ENCODE measurements at regions not wholly inside any gene's neighbourhood (a gene's known extent, or its start where the extent isn't known, plus 50 kb on each side); places are given as distances from the start of the nearest gene placed in this dataset.
"Not testable (repeated sequence)": the region's sequence is repeated elsewhere in the genome, so short reads cannot be mapped to it uniquely, and the experiment has no call there.

DNA sequence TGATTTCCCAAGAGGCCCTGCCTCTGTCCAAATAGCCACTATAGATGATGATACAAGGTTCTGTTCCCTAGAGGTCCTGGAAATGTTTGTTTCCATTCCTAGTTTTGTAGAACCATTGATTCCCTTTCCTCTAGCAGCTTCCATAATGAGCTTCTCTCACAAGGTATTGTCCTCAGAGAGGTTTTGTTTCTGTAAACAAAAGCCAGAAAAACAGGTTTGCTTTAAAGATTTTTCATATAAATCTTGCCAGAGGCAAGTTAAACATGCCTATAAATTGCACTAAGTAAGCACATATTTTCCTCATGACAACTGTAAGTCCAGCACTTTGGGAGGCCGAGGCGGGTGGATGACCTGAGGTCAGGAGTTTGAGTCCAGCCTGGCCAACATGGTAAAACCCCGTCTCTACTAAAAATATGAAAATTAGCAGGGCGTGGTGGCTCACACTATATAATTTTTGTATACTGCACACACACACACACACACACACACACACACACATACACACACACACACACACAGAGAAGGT lies 1787.7 kb downstream of the EFNA5 start:
- in situ Hi-C loops (cut with HindIII; ENCODE audit: low pct_unique_long_range_greater_than_20kb, low sequenced_read_pairs): no loop called here
- TF ChIP-seq JUND (IDR thresholded peaks at IDR 0.05; ENCODE audit: low read depth): peak; percentile 66
- peak; percentile 20 to 94 for DNase-seq (ENCODE audit: low read depth in 1 of 2, low spot score in 1 of 2)

DNA sequence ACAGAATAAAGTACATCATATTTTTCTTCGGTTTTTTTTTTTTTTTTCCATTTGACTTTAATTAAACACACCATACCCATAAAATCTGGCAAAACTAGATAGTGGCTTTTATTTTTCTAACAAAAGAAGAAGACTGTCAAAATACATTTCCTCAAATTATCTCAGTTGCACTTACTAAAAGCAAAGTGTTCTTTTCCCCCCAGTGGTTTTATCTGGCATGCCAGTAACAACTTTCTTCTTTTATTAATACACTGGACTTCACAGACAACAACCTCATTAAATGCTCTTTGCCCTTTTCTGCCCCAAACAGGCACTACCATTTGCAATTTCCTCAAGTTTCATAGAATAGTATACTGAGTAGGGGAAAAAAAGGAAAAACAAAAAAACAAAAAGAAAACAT lies 1792.3 kb downstream of the EFNA5 start:
- TF ChIP-seq JUND (IDR thresholded peaks at IDR 0.05; ENCODE audit: low read depth): no peak
- no peak for DNase-seq (ENCODE audit: low read depth in 1 of 2, low spot score in 1 of 2)
- in situ Hi-C loops (cut with HindIII; ENCODE audit: low pct_unique_long_range_greater_than_20kb, low sequenced_read_pairs): no loop called here

- no peak for TF ChIP-seq JUND (IDR thresholded peaks at IDR 0.05; ENCODE audit: low read depth)
- peak; percentile 13 to 41 for DNase-seq (ENCODE audit: low read depth in 1 of 2, low spot score in 1 of 2)
- in situ Hi-C loops (cut with HindIII; ENCODE audit: low pct_unique_long_range_greater_than_20kb, low sequenced_read_pairs): no loop called here
Measured at GRCh38 chr5:105877592-105877991, 1793.1 kb downstream of the EFNA5 start.

DNA sequence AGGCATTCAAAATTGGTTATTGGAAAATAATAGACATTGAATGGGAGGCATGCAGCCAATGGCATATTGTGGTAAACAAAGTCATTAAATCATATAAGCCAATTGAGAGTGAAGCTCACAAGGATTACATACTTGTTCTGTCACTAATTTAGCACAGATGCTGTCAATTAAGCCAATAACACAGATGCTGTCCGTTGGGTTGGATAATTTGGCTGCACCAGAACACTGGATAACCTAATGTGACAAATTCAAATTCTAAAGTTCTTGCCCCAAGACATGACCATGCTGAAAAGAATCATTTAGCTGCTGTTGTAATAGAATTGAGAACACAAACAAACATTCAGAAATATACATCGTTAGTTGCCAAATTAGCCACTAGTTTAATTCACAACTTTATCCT lies 1796.4 kb downstream of the EFNA5 start:
- no peak for TF ChIP-seq JUND (IDR thresholded peaks at IDR 0.05; ENCODE audit: low read depth)
- in situ Hi-C loops (cut with HindIII; ENCODE audit: low pct_unique_long_range_greater_than_20kb, low sequenced_read_pairs): no loop called here
- no peak for DNase-seq (ENCODE audit: low read depth in 1 of 2, low spot score in 1 of 2)

DNA sequence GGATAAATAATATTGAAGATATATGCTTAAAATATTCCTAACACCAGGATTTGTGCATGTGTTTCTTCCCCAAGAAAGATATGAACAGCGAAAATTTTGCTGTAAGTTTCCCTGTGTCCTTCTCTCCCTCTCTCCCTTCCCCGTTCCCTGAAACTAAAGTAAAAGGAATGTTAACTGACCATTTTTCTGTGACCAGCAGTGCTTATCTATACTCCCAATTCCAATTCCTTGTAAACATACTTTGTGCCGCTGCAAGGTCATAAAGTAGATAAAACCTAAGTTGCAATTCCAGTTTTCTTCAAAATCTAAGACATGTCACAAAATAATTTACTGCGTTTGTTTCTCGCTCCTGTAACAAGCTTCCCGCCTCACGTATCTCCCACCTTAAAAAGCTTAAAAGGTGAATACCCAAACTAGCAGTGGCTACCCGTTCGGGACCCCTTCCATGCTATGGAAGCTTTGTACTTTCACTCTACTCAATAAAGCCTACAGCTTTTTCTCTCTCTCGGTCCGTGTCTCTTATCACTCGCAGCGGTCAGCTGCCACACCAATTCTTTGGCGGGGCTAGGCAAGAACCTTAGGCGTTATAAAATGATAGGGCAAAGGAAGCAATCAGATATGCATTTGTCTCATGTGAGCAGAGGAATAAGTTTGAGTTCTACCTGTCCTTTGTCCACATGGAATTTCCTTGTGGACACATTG lies 1798.0 kb downstream of the EFNA5 start:
- no peak for DNase-seq (ENCODE audit: low read depth in 1 of 2, low spot score in 1 of 2)
- TF ChIP-seq JUND (IDR thresholded peaks at IDR 0.05; ENCODE audit: low read depth): no peak
- in situ Hi-C loops (cut with HindIII; ENCODE audit: low pct_unique_long_range_greater_than_20kb, low sequenced_read_pairs): no loop called here

DNA sequence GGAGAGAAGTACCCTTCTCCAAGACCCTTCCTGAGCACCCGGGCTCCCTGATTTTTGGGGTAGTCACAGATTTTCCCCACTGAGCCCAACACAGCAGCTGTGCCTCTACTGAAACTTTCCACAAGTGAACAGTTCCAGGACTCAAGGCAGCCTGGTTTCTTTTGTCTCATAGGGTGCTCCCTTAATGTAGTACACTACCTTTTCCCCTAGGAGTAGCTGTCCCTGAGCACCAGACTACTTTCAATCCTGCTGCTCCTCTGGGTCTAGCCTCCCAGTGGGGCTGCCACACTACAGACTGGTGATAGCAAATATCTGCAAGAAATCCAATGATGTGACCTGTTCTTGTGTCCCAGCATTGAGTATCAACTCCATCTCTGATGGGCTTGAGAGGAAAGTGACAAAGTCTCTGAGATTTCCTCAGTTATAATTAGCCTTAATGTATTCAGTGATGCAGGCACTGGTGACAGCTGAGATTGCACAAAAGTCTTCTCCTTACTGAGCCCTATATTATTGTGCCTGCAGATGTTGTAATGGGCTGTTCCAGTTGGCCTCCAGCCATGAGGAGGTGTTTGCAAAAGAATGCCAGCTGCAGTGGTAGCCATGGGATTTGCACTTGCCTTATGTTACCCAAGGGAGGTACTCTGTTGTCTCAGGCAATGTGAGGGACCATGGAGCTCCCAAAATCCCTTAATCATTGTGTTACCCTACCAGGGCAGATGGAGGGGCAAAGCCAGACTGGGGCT lies 1802.5 kb downstream of the EFNA5 start:
- no peak for DNase-seq (ENCODE audit: low read depth in 1 of 2, low spot score in 1 of 2)
- no peak for TF ChIP-seq JUND (IDR thresholded peaks at IDR 0.05; ENCODE audit: low read depth)
- in situ Hi-C loops (cut with HindIII; ENCODE audit: low pct_unique_long_range_greater_than_20kb, low sequenced_read_pairs): no loop called here

DNA sequence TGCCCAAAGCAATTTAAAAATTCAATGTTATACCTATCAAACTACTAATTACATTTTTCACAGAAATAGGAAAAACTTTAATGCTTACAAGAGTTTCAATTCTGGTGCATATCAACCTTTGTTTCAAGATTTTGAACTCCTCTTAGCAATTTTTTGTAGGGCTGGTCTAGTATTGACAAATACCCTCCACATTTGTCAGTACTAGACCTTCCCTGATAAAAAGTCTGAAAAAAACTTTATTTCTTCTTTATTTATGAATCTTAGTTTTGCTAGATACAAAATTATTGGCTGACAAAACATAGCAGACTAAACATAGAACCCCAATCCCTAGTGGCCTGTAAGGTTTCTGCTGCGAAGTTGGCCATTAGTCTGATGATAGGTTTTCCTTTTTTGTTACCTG lies 1804.9 kb downstream of the EFNA5 start:
- no peak for DNase-seq (ENCODE audit: low read depth in 1 of 2, low spot score in 1 of 2)
- in situ Hi-C loops (cut with HindIII; ENCODE audit: low pct_unique_long_range_greater_than_20kb, low sequenced_read_pairs): no loop called here
- TF ChIP-seq JUND (IDR thresholded peaks at IDR 0.05; ENCODE audit: low read depth): no peak

- in situ Hi-C loops (cut with HindIII; ENCODE audit: low pct_unique_long_range_greater_than_20kb, low sequenced_read_pairs); DNase-seq (ENCODE audit: low read depth in 1 of 2, low spot score in 1 of 2): not testable (repeated sequence)
Measured at GRCh38 chr5:105859350-105859749, 1811.4 kb downstream of the EFNA5 start.

DNA sequence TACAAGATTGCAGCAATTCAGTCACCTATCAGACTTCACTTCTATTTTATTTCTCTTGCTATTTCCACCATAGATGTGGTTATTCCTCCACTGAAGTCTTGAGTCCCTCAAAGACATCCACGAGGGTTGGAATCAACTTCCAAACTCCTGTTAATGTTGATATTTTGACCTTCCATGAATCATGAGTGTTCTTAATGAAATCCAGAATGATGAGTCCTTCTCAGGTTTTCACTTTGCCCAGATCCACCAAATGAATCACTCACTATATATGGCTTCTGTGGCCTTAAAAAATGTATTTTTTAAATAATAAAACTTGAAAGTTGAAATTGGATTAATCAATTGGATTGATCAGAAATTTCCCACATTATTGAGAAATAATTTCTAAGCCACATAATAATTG lies 1821.0 kb downstream of the EFNA5 start:
- in situ Hi-C loops (cut with HindIII; ENCODE audit: low pct_unique_long_range_greater_than_20kb, low sequenced_read_pairs): no loop called here
- no peak for TF ChIP-seq JUND (IDR thresholded peaks at IDR 0.05; ENCODE audit: low read depth)

DNA sequence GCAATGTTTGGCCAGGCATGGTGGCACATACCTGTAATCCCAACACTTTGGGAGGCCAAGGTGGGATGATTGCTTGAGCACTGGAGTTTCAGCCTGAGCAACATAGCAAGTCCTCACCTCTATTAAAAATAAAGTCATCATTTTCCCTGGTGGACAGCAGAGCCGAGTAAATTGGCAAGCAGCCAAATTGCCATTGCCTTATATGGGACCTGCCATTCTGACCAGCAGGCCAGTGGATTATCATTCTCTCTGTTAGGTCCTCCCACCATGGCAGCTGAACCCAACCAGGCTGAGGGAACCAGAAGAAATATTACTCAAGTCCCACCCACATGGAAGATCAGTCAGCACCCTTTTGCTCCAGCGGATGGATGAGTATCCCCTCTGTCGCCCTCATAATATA lies 1829.9 kb downstream of the EFNA5 start:
- TF ChIP-seq JUND (IDR thresholded peaks at IDR 0.05; ENCODE audit: low read depth): no peak
- in situ Hi-C loops (cut with HindIII; ENCODE audit: low pct_unique_long_range_greater_than_20kb, low sequenced_read_pairs): no loop called here
- peak in 1 of 2 experiments; percentile 20 for DNase-seq (ENCODE audit: low read depth in 1 of 2, low spot score in 1 of 2)

More for the DNA sequence above, 1821.0 kb downstream of the EFNA5 start:
- DNase-seq (ENCODE audit: low read depth in 1 of 2, low spot score in 1 of 2): no peak

DNA sequence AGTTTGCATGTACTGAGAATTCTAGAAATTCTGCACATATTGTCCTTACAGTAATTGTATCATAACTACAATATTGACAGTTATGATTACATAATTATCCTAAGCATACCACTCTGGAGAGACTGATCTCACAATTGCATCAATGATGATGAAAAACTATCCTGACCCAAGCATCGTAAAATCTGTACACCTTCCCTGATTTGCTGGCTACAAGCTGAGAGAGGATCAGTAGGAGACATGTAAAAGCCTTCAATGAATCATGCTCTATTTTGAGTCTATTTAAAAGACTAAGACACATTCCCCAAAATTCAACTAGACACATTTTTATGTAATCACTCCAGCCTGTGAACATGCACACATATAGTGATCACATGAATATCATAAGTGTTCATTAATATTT lies 1833.8 kb downstream of the EFNA5 start:
- TF ChIP-seq JUND (IDR thresholded peaks at IDR 0.05; ENCODE audit: low read depth): no peak
- in situ Hi-C loops (cut with HindIII; ENCODE audit: low pct_unique_long_range_greater_than_20kb, low sequenced_read_pairs): no loop called here
- no peak for DNase-seq (ENCODE audit: low read depth in 1 of 2, low spot score in 1 of 2)

GRCh38 chr5:105836268-105836667 lies 1834.5 kb downstream of the EFNA5 start:
- in situ Hi-C loops (cut with HindIII; ENCODE audit: low pct_unique_long_range_greater_than_20kb, low sequenced_read_pairs): no loop called here
- no peak for TF ChIP-seq JUND (IDR thresholded peaks at IDR 0.05; ENCODE audit: low read depth)
- no peak for DNase-seq (ENCODE audit: low read depth in 1 of 2, low spot score in 1 of 2)

DNA sequence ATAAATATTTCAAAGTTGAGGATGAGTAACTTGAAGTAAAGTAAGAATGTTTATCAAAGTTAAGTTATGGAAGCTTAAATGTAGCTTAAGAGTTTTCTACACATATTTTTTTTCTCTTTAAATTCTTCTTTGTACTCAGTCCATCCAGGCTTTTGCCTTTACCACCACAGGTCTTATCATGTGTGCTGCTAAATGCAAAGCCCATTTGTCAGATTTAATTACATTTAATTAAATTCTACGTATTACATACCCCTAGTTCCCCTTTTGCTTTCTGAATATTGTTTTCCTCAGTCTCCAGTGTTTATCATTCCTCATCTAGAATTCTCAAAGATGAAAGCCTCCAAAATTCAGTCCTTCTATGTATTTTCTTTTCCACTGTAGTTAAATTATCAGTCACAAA lies 1841.9 kb downstream of the EFNA5 start:
- no peak for TF ChIP-seq JUND (IDR thresholded peaks at IDR 0.05; ENCODE audit: low read depth)
- no peak for DNase-seq (ENCODE audit: low read depth in 1 of 2, low spot score in 1 of 2)
- in situ Hi-C loops (cut with HindIII; ENCODE audit: low pct_unique_long_range_greater_than_20kb, low sequenced_read_pairs): no loop called here
